HepG2 (cell line): ENCODE measurements at regions not wholly inside any gene's neighbourhood (a gene's known extent, or its start where the extent isn't known, plus 50 kb on each side); places are given as distances from the start of the nearest gene placed in this dataset.

Experiments
- ATAC-seq: fragments of 200-7000 bp; cut with Tn5 transposase; 3 replicates; pipeline ENCODE4 v1.9.1; 2020; ENCODE audit warnings: mild to moderate bottlenecking, moderate library complexity
- BruUV-seq: library from RNA; stranded (reverse); fragments of 400-500 nt; replicated peaks from 2 replicates; lab custom pipeline; 2021; lab: Mats Ljungman, UMichigan
- CTCF ChIA-PET: fragments of 300-600 bp; formaldehyde crosslinking; extraction: SDS; loops from one replicate; lab custom pipeline; 2021; ENCODE audit warnings: low total read pairs, inconsistent platforms, low intra/inter-chr PET ratio; lab: Yijun Ruan, JAX
- POLR2A ChIA-PET: fragments of 350-600 bp; sonication (Branson Sonifier 250); formaldehyde crosslinking; loops from one replicate; lab custom pipeline; 2020; ENCODE audit warnings: antibody characterized with exemption, inconsistent platforms; lab: Yijun Ruan, JAX
- DNase-seq: peaks from one replicate; pipeline ENCODE4 v3.0.0-alpha.2; 2015; ENCODE audit warnings: low spot score
- FAIRE-seq: peaks from 3 replicates; lab custom pipeline; 2011; peaks lifted over from hg19 to GRCh38; lab: Jason Lieb, UNC
- H2AFZ ChIP-seq: one replicate; pipeline ENCODE4 v1.6.1; 2011; ENCODE audit warnings: low read length, inconsistent platforms
- H3K27ac ChIP-seq: fragments of 300-600 bp; 3 replicates; pipeline ENCODE4 v1.8.0; 2011; ENCODE audit warnings: mixed run types, mild to moderate bottlenecking, mixed read lengths, low read length, inconsistent platforms; ENCODE audit not compliant: insufficient read depth; ENCODE audit errors: extremely low read length
- H3K27me3 ChIP-seq, 2 experiments: fragments of 200-600 bp in 1 of 2; 2 replicates in 1 of 2; 3 replicates in 1 of 2; pipeline versions ENCODE4 v1.6.0 to v1.8.0; 2011; ENCODE audit warnings: low read length in 2 of 2, mild to moderate bottlenecking in 2 of 2, moderate library complexity in 2 of 2, inconsistent platforms in 1 of 2; ENCODE audit not compliant: insufficient read depth in 2 of 2, control insufficient read depth in 1 of 2
- H3K36me3 ChIP-seq, 2 experiments: fragments of 200-600 bp in 1 of 2; replicated peaks in 1 of 2; 2 replicates in 1 of 2; 3 replicates in 1 of 2; pipeline versions ENCODE4 v1.5.1 to v1.8.0; 2011; ENCODE audit warnings: low read length in 2 of 2, inconsistent platforms in 1 of 2; ENCODE audit not compliant: insufficient read depth in 2 of 2, control insufficient read depth in 1 of 2
- H3K4me1 ChIP-seq: 2 replicates; pipeline ENCODE4 v1.5.1; 2012; ENCODE audit warnings: low read length, inconsistent platforms; ENCODE audit not compliant: insufficient read depth
- H3K4me2 ChIP-seq: 2 replicates; pipeline ENCODE4 v1.6.0; 2011; ENCODE audit warnings: low read depth, low read length, inconsistent platforms
- H3K4me3 ChIP-seq, 3 experiments: fragments of 200-600 bp in 1 of 3; sonication (generic), shearing (Covaris generic) in 1 of 3; replicated peaks in 1 of 3; 2 replicates each; pipeline ENCODE4 v1.5.1; 2011 to 2016; ENCODE audit warnings: low read length in 3 of 3, inconsistent platforms in 2 of 3, low read depth in 2 of 3, mild to moderate bottlenecking in 2 of 3, control low read depth in 1 of 3, mixed read lengths in 1 of 3; ENCODE audit not compliant: insufficient read depth in 1 of 3
- H3K79me2 ChIP-seq: one replicate; pipeline ENCODE4 v1.6.1; 2011; ENCODE audit warnings: low read length, inconsistent platforms; ENCODE audit not compliant: insufficient read depth
- H3K9ac ChIP-seq: 2 replicates; pipeline ENCODE4 v1.6.0; 2011; ENCODE audit warnings: mild to moderate bottlenecking, low read depth, low read length, inconsistent platforms; ENCODE audit not compliant: insufficient read depth
- H3K9me3 ChIP-seq: 2 replicates; pipeline ENCODE4 v1.5.1; 2012; ENCODE audit warnings: mild to moderate bottlenecking, low read length
- H4K20me1 ChIP-seq: 2 replicates; pipeline ENCODE4 v1.6.0; 2011; ENCODE audit warnings: inconsistent platforms, mild to moderate bottlenecking, low read length, moderate library complexity; ENCODE audit not compliant: insufficient read depth
- CHD2 ChIP-seq: IDR thresholded peaks from 2 replicates; pipeline ENCODE4 v1.6.1; 2011; ENCODE audit warnings: low read depth, low read length, improper control_type of control experiment
- DMAP1 ChIP-seq: IDR thresholded peaks from 2 replicates; pipeline ENCODE4 v1.6.1; 2016
- MAFF ChIP-seq: IDR thresholded peaks from 2 replicates; pipeline ENCODE4 v1.6.1; 2011; ENCODE audit warnings: low read depth, low read length, improper control_type of control experiment
- ZFP62 ChIP-seq: sonication (generic); formaldehyde crosslinking; IDR thresholded peaks from 2 replicates; pipeline ENCODE4 v1.4.0; 2020; ENCODE audit warnings: missing genetic modification reagents
- ZFP90 ChIP-seq: sonication (generic); formaldehyde crosslinking; IDR thresholded peaks from 2 replicates; pipeline ENCODE4 v1.8.0; 2022; ENCODE audit warnings: missing genetic modification reagents, mild to moderate bottlenecking, inconsistent platforms, borderline replicate concordance
- ZNF121 ChIP-seq: sonication (generic); formaldehyde crosslinking; IDR thresholded peaks from 2 replicates; pipeline ENCODE4 v1.5.0; 2020; ENCODE audit warnings: mild to moderate bottlenecking, missing genetic modification reagents
- ZNF552 ChIP-seq: sonication (generic); formaldehyde crosslinking; IDR thresholded peaks from 2 replicates; pipeline ENCODE4 v1.9.0; 2022; ENCODE audit warnings: missing genetic modification reagents, mild to moderate bottlenecking, borderline replicate concordance
- WGBS: methylation state at CpG from one replicate; pipeline ENCODE4 v1.1.6; 2017; ENCODE audit warnings: low lambda C conversion rate; 5-methylcytosine and 5-hydroxymethylcytosine counted together
- in situ Hi-C: cut with HindIII; loops from 2 replicates; pipeline ENCODE4 v1.10.0; 2017; ENCODE audit warnings: low pct_unique_long_range_greater_than_20kb; ENCODE audit not compliant: extremely low pct_ligation_motif_present
- intact Hi-C: fragments of 100-400 bp; cut with micrococcal nuclease; formaldehyde crosslinking; loops from one replicate; pipeline ENCODE4 v1.10.0; 2022; ENCODE audit not compliant: unreplicated experiment
- TF ChIP-seq, protein P1 (sequence below): sonication (generic); formaldehyde crosslinking; IDR thresholded peaks from 2 replicates; pipeline ENCODE4 v1.9.0; 2022; ENCODE audit warnings: low read depth, missing genetic modification reagents
- TF ChIP-seq, protein P2 (sequence below): sonication (generic); formaldehyde crosslinking; IDR thresholded peaks from 2 replicates; pipeline ENCODE4 v1.5.1; 2020; ENCODE audit warnings: mild to moderate bottlenecking, missing genetic modification reagents, moderate library complexity
- TF ChIP-seq, protein P3 (sequence below): sonication (generic); formaldehyde crosslinking; IDR thresholded peaks from 2 replicates; pipeline ENCODE4 v1.4.0; 2020; ENCODE audit warnings: missing genetic modification reagents, borderline replicate concordance
- TF ChIP-seq, protein P4 (sequence below), 2 experiments: sonication (generic) in 1 of 2; formaldehyde crosslinking in 1 of 2; IDR thresholded peaks; 2 replicates each; pipeline versions ENCODE4 v1.4.0 to v1.6.1; 2016 to 2020; ENCODE audit warnings: borderline replicate concordance in 1 of 2, low read depth in 1 of 2, mild to moderate bottlenecking in 1 of 2, missing genetic modification reagents in 1 of 2

DNA sequence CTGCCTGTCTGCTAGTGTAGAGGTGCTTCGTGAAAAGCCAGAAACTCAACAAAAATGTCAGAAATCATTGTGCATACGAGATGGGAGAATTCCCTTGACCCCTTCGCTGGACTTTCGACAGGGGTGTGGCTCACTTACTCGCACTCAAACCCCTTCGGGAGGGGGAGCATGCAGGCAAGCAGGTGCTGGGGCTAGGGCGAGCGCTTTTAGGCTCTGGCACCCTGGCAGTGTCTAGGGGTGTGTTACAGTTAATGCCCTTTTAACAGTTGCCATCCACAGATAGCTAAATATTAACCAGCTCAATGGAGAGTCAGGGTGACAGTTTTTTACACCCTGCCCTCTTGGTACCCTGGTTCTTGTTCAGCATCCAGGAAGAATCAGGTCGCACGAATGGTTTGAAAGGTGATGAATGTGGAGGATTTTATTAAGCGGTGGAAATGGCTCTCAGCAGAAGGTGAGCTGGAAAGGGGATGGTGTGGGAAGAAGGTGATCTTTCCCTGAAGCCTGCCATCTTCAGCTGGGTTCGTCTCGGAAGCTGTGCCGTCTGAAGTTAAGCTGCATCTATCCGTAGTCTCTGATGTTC, 59.6 kb upstream of the SHANK2 start:
- WGBS = 12% methylated on average over 15 of the region's 15 CpGs
- CTCF ChIA-PET = no interaction called here
- FAIRE-seq (no peak), ATAC-seq (peak; percentile 64), DNase-seq (no peak)
- no peak overlapping the region; a peak in 1 of 6 replicates for H3K4me3 ChIP-seq
- H2AFZ ChIP-seq = no peak overlapping the region
- H3K36me3 ChIP-seq = no peaks in the 10 kb centered on the region
- no TSS peak for BruUV-seq
- no peaks in the 10 kb centered on the region for H4K20me1 ChIP-seq
- H3K79me2 ChIP-seq = no peaks in the 10 kb centered on the region
- peak overlapping the region; percentile 62 for H3K4me2 ChIP-seq
- peaks cover 1 to 14% of the 10 kb centered on the region in 2 experiments; a peak in 2 of 5 replicates for H3K27me3 ChIP-seq
- H3K4me1 ChIP-seq = peaks cover 33% of the 10 kb centered on the region
- in situ Hi-C loops = no loop called here
- POLR2A ChIA-PET = interaction anchor here (0.6 to 1.4 kb wide), 2 partner anchors 58 to 71 kb away, joined by 3 to 6 read pairs; no protein-coding TSS in a partner anchor
- no peak overlapping the region for H3K9ac ChIP-seq
- peaks cover 18% of the 10 kb centered on the region for H3K9me3 ChIP-seq
- intact Hi-C loops = no loop called here
- H3K27ac ChIP-seq = no peak overlapping the region
- TF ChIP-seq, protein P1, sequence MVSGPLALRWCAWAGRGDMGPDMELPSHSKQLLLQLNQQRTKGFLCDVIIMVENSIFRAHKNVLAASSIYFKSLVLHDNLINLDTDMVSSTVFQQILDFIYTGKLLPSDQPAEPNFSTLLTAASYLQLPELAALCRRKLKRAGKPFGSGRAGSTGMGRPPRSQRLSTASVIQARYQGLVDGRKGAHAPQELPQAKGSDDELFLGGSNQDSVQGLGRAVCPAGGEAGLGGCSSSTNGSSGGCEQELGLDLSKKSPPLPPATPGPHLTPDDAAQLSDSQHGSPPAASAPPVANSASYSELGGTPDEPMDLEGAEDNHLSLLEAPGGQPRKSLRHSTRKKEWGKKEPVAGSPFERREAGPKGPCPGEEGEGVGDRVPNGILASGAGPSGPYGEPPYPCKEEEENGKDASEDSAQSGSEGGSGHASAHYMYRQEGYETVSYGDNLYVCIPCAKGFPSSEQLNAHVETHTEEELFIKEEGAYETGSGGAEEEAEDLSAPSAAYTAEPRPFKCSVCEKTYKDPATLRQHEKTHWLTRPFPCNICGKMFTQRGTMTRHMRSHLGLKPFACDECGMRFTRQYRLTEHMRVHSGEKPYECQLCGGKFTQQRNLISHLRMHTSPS = 0 out of 2 replicates have a peak, but pooled peaks have one; percentile 6
- TF ChIP-seq, protein P2, sequence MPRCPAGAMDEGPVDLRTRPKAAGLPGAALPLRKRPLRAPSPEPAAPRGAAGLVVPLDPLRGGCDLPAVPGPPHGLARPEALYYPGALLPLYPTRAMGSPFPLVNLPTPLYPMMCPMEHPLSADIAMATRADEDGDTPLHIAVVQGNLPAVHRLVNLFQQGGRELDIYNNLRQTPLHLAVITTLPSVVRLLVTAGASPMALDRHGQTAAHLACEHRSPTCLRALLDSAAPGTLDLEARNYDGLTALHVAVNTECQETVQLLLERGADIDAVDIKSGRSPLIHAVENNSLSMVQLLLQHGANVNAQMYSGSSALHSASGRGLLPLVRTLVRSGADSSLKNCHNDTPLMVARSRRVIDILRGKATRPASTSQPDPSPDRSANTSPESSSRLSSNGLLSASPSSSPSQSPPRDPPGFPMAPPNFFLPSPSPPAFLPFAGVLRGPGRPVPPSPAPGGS = no peak
- TF ChIP-seq, protein P3, sequence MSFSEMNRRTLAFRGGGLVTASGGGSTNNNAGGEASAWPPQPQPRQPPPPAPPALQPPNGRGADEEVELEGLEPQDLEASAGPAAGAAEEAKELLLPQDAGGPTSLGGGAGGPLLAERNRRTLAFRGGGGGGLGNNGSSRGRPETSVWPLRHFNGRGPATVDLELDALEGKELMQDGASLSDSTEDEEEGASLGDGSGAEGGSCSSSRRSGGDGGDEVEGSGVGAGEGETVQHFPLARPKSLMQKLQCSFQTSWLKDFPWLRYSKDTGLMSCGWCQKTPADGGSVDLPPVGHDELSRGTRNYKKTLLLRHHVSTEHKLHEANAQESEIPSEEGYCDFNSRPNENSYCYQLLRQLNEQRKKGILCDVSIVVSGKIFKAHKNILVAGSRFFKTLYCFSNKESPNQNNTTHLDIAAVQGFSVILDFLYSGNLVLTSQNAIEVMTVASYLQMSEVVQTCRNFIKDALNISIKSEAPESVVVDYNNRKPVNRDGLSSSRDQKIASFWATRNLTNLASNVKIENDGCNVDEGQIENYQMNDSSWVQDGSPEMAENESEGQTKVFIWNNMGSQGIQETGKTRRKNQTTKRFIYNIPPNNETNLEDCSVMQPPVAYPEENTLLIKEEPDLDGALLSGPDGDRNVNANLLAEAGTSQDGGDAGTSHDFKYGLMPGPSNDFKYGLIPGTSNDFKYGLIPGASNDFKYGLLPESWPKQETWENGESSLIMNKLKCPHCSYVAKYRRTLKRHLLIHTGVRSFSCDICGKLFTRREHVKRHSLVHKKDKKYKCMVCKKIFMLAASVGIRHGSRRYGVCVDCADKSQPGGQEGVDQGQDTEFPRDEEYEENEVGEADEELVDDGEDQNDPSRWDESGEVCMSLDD = no peak
- TF ChIP-seq ZNF121 (CRISPR knock-in tag) (no peak), DMAP1 (CRISPR knock-in tag) (no peak), MAFF (no peak), CHD2 (no peak), ZNF552 (no peak), ZFP62 (CRISPR knock-in tag) (no peak), ZFP90 (CRISPR knock-in tag) (no peak)
- TF ChIP-seq, protein P4, sequence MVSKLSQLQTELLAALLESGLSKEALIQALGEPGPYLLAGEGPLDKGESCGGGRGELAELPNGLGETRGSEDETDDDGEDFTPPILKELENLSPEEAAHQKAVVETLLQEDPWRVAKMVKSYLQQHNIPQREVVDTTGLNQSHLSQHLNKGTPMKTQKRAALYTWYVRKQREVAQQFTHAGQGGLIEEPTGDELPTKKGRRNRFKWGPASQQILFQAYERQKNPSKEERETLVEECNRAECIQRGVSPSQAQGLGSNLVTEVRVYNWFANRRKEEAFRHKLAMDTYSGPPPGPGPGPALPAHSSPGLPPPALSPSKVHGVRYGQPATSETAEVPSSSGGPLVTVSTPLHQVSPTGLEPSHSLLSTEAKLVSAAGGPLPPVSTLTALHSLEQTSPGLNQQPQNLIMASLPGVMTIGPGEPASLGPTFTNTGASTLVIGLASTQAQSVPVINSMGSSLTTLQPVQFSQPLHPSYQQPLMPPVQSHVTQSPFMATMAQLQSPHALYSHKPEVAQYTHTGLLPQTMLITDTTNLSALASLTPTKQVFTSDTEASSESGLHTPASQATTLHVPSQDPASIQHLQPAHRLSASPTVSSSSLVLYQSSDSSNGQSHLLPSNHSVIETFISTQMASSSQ (IDR thresholded peaks at IDR 0.05; ENCODE audit: low read depth) = 0 out of 2 replicates have a peak, but pooled peaks have one; percentile 38
- TF ChIP-seq, protein P4 (CRISPR knock-in tag; IDR thresholded peaks at IDR 0.05; ENCODE audit: borderline replicate concordance) = no peak
